Caco-2 (cell line): ENCODE measurements at regions not wholly inside any gene's neighbourhood (a gene's known extent, or its start where the extent isn't known, plus 50 kb on each side); places are given as distances from the start of the nearest gene placed in this dataset.

ENCODE experiments used
- BruUV-seq: library from RNA; stranded (reverse); fragments of 400-500 nt; replicated peaks from 2 replicates; lab custom pipeline; 2021; lab: Mats Ljungman, UMichigan
- CTCF ChIA-PET: fragments of 300-600 bp; sonication (Branson Sonifier 250); formaldehyde crosslinking; loops from one replicate; lab custom pipeline; 2022; ENCODE audit warnings: antibody characterized with exemption; lab: Charles Lee
- POLR2A ChIA-PET: fragments of 300-600 bp; sonication (Branson Sonifier 250); formaldehyde crosslinking; loops from one replicate; lab custom pipeline; 2022; ENCODE audit warnings: antibody characterized with exemption; lab: Charles Lee
- DNase-seq, 2 experiments: peaks; one replicate each; pipeline versions ENCODE4 v3.0.0 to v3.0.0-alpha.2; 2020 to 2022
- H3K27me3 ChIP-seq: replicated peaks from 2 replicates; pipeline ENCODE4 v1.6.0; 2011; ENCODE audit warnings: low read length; ENCODE audit not compliant: control insufficient read depth, insufficient read depth
- H3K36me3 ChIP-seq: 2 replicates; pipeline ENCODE4 v1.5.1; 2011; ENCODE audit warnings: low read length; ENCODE audit not compliant: control insufficient read depth, insufficient read depth
- H3K4me1 ChIP-seq: fragments of 250-450 bp; sonication (Bioruptor Pico); 2 replicates; pipeline ENCODE4 v1.5.1; 2020; ENCODE audit warnings: mild to moderate bottlenecking
- H3K4me3 ChIP-seq: 2 replicates; pipeline ENCODE4 v1.5.1; 2011; ENCODE audit warnings: low read depth, mild to moderate bottlenecking, control low read depth, low read length
- H3K9me3 ChIP-seq: fragments of 250-450 bp; sonication (Bioruptor Pico); 2 replicates; pipeline ENCODE4 v1.5.1; 2020; ENCODE audit warnings: mild to moderate bottlenecking, moderate library complexity
- H3K27ac Mint-ChIP-seq: one replicate; pipeline ENCODE4 v1.8.0; 2022; ENCODE audit warnings: mixed read lengths; ENCODE audit not compliant: unreplicated experiment
- H3K27me3 Mint-ChIP-seq: one replicate; pipeline ENCODE4 v1.8.0; 2022; ENCODE audit warnings: mixed read lengths; ENCODE audit not compliant: insufficient read depth, unreplicated experiment
- H3K36me3 Mint-ChIP-seq: one replicate; pipeline ENCODE4 v1.8.0; 2022; ENCODE audit warnings: mild to moderate bottlenecking, mixed read lengths; ENCODE audit not compliant: insufficient read depth, unreplicated experiment
- H3K4me1 Mint-ChIP-seq: one replicate; pipeline ENCODE4 v1.8.0; 2022; ENCODE audit warnings: low read depth, mixed read lengths; ENCODE audit not compliant: unreplicated experiment
- H3K4me3 Mint-ChIP-seq: one replicate; pipeline ENCODE4 v1.8.0; 2022; ENCODE audit warnings: mild to moderate bottlenecking, moderate library complexity, mixed read lengths; ENCODE audit not compliant: unreplicated experiment
- H3K9me3 Mint-ChIP-seq: one replicate; pipeline ENCODE4 v1.8.0; 2022; ENCODE audit warnings: mixed read lengths; ENCODE audit not compliant: unreplicated experiment
- CTCF ChIP-seq, 2 experiments: fragments of 200-600 bp in 1 of 2; IDR thresholded peaks; 1 replicate in 1 of 2; 2 replicates in 1 of 2; pipeline versions ENCODE4 v1.5.1 to v1.8.0; 2011 to 2022; ENCODE audit warnings: antibody characterized with exemption in 1 of 2, control low read depth in 1 of 2, inconsistent platforms in 1 of 2, low read depth in 1 of 2, low read length in 1 of 2, mild to moderate bottlenecking in 1 of 2, moderate library complexity in 1 of 2; ENCODE audit not compliant: insufficient read depth in 1 of 2, severe bottlenecking in 1 of 2, unreplicated experiment in 1 of 2
- intact Hi-C: fragments of 100-400 bp; cut with micrococcal nuclease; formaldehyde crosslinking; loops from one replicate; pipeline ENCODE4 v1.10.0; 2022; ENCODE audit not compliant: unreplicated experiment

GRCh38 chrX:42117318-42117717 is 194.0 kb upstream of the CASK start:
- no TSS peak for BruUV-seq

GRCh38 chrX:42109428-42109827 is 186.1 kb upstream of the CASK start:
- no peak for DNase-seq
- CTCF ChIA-PET = no interaction called here
- H3K27me3 ChIP-seq = no peaks in the 10 kb centered on the region
- TF ChIP-seq CTCF (IDR thresholded peaks at IDR 0.05; ENCODE audit: insufficient read depth in 1 of 2, low read depth in 1 of 2, low read length in 1 of 2, severe bottlenecking in 1 of 2, unreplicated experiment in 1 of 2) = no peak
- no peak overlapping the region for H3K4me3 ChIP-seq
- Mint-ChIP-seq H3K27ac (no peak overlapping the region), H3K36me3 (no peaks in the 10 kb centered on the region), H3K9me3 (peaks cover 7% of the 10 kb centered on the region), H3K27me3 (no peaks in the 10 kb centered on the region), H3K4me1 (peaks cover 7% of the 10 kb centered on the region), H3K4me3 (no peak overlapping the region)
- intact Hi-C loops = no loop called here
- POLR2A ChIA-PET = no interaction called here
- no peaks in the 10 kb centered on the region for H3K9me3 ChIP-seq
- H3K36me3 ChIP-seq = no peaks in the 10 kb centered on the region
- BruUV-seq = no TSS peak
- H3K4me1 ChIP-seq = no peaks in the 10 kb centered on the region; the same call in none of the 2 replicates

More at GRCh38 chrX:42117318-42117717, 194.0 kb upstream of the CASK start:
- Histone ChIP-seq H3K4me3 (no peak overlapping the region), H3K4me1 (peaks cover 20% of the 10 kb centered on the region), H3K36me3 (no peaks in the 10 kb centered on the region), H3K9me3 (no peaks in the 10 kb centered on the region), H3K27me3 (no peaks in the 10 kb centered on the region)
- no peak for TF ChIP-seq CTCF (IDR thresholded peaks at IDR 0.05; ENCODE audit: insufficient read depth in 1 of 2, low read depth in 1 of 2, low read length in 1 of 2, severe bottlenecking in 1 of 2, unreplicated experiment in 1 of 2)
- Mint-ChIP-seq H3K9me3 (peaks cover 11% of the 10 kb centered on the region), H3K4me3 (no peak overlapping the region), H3K4me1 (peaks cover 16% of the 10 kb centered on the region), H3K27me3 (no peaks in the 10 kb centered on the region), H3K36me3 (no peaks in the 10 kb centered on the region), H3K27ac (no peak overlapping the region)
- no peak for DNase-seq
- intact Hi-C loops = no loop called here
- CTCF ChIA-PET = no interaction called here
- POLR2A ChIA-PET = no interaction called here

- no peaks in the 10 kb centered on the region for H3K36me3 Mint-ChIP-seq
- ChIA-PET POLR2A (no interaction called here), CTCF (no interaction called here)
- H3K4me3 Mint-ChIP-seq = no peak overlapping the region
- no peaks in the 10 kb centered on the region for H3K9me3 Mint-ChIP-seq
- no peaks in the 10 kb centered on the region for H3K36me3 ChIP-seq
- TF ChIP-seq CTCF (IDR thresholded peaks at IDR 0.05; ENCODE audit: insufficient read depth in 1 of 2, low read depth in 1 of 2, low read length in 1 of 2, severe bottlenecking in 1 of 2, unreplicated experiment in 1 of 2) = no peak
- H3K4me1 Mint-ChIP-seq = no peaks in the 10 kb centered on the region
- no peak for DNase-seq
- no peak overlapping the region for H3K27ac Mint-ChIP-seq
- H3K9me3 ChIP-seq = no peaks in the 10 kb centered on the region
- H3K27me3 Mint-ChIP-seq = no peaks in the 10 kb centered on the region
- H3K4me1 ChIP-seq = no peaks in the 10 kb centered on the region; the same call in 1 of the 2 replicates
- BruUV-seq = no TSS peak
- H3K27me3 ChIP-seq = no peaks in the 10 kb centered on the region
- H3K4me3 ChIP-seq = no peak overlapping the region
- intact Hi-C loops = no loop called here
Measured at GRCh38 chrX:42107495-42108488, 184.4 kb upstream of the CASK start.
